ENCODE measurements at regions not wholly inside any gene's neighbourhood (a gene's known extent, or its start where the extent isn't known, plus 50 kb on each side); places are given as distances from the start of the nearest gene placed in this dataset.
"Not testable (repeated sequence)": the region's sequence is repeated elsewhere in the genome, so short reads cannot be mapped to it uniquely, and the experiment has no call there.

- no peak for DNase-seq (ENCODE audit: low read depth in 2 of 2)
Measured at GRCh38 chr13:71382285-71382684, 484.7 kb downstream of the DACH1 start.

GRCh38 chr13:71380191-71380590, 486.8 kb downstream of the DACH1 start:
- no peak for DNase-seq (ENCODE audit: low read depth in 2 of 2)

- DNase-seq (ENCODE audit: low read depth in 2 of 2) = no peak
Measured at GRCh38 chr13:71378961-71379905, 487.8 kb downstream of the DACH1 start.

- no peak for DNase-seq (ENCODE audit: low read depth in 2 of 2)
Measured at GRCh38 chr13:71374471-71375049, 492.4 kb downstream of the DACH1 start.

DNA sequence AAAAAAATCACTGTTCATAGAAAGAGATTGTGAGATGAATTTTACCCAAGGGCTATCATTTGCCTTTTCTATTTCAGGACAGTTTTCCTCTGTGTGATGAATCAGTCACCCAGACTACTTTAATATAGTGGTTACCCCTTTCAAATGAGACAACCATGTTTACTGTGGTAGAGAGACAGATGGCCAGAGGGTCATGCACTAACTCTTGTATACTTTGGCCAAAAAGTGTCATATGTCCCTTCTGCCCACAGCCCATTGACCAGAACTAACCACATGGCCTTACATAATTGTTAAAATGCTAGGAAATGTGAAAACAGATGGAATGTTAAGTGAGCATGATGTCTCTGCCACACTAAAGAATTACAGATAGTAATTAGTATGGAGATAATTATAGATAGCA, 498.7 kb downstream of the DACH1 start:
- no peak for DNase-seq (ENCODE audit: low read depth in 2 of 2)

DNA sequence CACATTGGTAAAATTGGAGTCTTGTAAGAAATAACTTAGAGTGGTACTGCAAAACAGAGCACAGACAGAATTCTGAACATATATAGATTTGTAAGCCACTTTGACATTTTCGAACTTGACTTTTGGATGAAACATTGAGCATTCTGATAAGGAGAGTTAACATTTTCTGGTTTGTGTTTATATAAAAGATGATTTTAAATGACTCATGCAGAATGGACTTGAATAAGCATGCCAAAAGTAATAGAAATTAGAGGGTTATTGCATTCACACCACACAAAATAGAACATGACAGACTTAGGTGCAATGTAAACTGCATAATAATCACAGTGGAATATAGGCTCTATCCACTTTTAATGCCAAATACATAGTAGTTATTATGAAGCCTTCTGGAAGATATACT, 507.0 kb downstream of the DACH1 start:
- DNase-seq (ENCODE audit: low read depth in 2 of 2) = no peak

- DNase-seq (ENCODE audit: low read depth in 2 of 2) = no peak
Measured at GRCh38 chr13:71359641-71360040, 507.4 kb downstream of the DACH1 start.

GRCh38 chr13:71358218-71358617, 508.8 kb downstream of the DACH1 start:
- DNase-seq (ENCODE audit: low read depth in 2 of 2) = no peak

- no peak for DNase-seq (ENCODE audit: low read depth in 2 of 2)
Measured at GRCh38 chr13:71355010-71355409, 512.0 kb downstream of the DACH1 start.

GRCh38 chr13:71350886-71351285, 516.1 kb downstream of the DACH1 start:
- no peak for DNase-seq (ENCODE audit: low read depth in 2 of 2)

- not testable (repeated sequence) for DNase-seq (ENCODE audit: low read depth in 2 of 2)
Measured at GRCh38 chr13:71345856-71346255, 521.1 kb downstream of the DACH1 start.

GRCh38 chr13:71339736-71340135, 527.3 kb downstream of the DACH1 start:
- DNase-seq (ENCODE audit: low read depth in 2 of 2) = no peak

- no peak for DNase-seq (ENCODE audit: low read depth in 2 of 2)
Measured at GRCh38 chr13:71339005-71339404, 528.0 kb downstream of the DACH1 start.

DNA sequence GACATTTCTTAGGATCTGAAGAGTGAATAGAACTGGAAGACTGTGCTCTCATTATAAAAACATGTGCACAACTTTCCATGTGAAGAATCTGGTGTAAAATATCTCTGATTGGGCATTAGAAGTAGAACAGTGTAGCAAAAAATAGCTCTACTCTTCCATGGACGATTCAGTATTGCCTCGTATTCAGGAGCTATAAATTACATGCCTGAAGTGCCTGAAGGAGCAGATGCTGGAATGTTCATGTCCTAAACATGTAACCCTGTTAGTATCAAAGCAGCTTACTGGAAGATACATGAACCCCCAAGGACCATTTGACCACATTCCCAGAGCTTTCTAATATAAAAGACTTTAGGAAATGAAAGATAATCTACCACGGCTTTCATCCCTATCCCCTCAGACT, 528.9 kb downstream of the DACH1 start:
- DNase-seq (ENCODE audit: low read depth in 2 of 2) = no peak

- DNase-seq (ENCODE audit: low read depth in 2 of 2) = no peak
Measured at GRCh38 chr13:71327266-71327665, 539.7 kb downstream of the DACH1 start.

GRCh38 chr13:71325556-71325955, 541.4 kb downstream of the DACH1 start:
- DNase-seq (ENCODE audit: low read depth in 2 of 2) = no peak

- no peak for DNase-seq (ENCODE audit: low read depth in 2 of 2)
Measured at GRCh38 chr13:71323266-71323665, 543.7 kb downstream of the DACH1 start.

DNA sequence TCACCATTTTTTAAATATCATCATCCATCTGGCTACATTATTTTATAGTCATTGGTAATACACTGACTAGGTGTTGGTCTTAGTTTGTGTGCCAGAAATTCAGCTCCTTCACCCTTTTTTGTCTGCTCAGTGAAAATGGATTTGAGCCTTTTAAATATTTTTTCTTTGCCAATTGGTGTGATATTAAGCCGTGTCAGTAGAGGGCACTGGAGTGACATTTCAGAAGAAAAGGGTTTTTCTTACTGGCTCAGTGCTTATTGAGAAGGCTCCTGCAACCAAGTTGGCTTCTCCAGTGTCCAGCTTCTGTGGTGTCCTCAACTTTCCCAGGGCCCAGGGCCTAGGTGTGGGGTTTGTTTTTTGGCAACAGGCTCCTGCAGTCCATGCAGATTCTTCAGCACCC, 546.6 kb downstream of the DACH1 start:
- DNase-seq (ENCODE audit: low read depth in 2 of 2) = no peak

- DNase-seq (ENCODE audit: low read depth in 2 of 2) = no peak
Measured at GRCh38 chr13:71316792-71317363, 550.1 kb downstream of the DACH1 start.

DNA sequence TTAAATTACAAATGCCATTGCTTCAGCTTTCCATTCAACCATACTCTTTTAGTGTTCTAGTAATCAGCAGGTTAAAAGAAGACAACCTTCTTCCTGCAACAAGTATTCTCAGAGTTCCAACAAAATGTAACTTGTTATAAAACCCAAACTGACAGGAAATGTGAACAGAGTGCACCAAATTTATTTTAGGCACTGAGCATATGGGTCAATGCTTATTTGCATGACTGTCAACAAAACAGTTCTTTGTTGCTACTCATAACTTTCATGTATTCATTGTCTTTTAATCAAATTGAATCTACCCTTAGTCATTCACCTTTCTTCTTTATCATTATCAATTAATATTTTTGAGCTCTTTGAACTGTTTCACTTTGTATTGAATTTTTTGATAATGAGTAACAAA, 554.1 kb downstream of the DACH1 start:
- DNase-seq (ENCODE audit: low read depth in 2 of 2) = no peak

DNA sequence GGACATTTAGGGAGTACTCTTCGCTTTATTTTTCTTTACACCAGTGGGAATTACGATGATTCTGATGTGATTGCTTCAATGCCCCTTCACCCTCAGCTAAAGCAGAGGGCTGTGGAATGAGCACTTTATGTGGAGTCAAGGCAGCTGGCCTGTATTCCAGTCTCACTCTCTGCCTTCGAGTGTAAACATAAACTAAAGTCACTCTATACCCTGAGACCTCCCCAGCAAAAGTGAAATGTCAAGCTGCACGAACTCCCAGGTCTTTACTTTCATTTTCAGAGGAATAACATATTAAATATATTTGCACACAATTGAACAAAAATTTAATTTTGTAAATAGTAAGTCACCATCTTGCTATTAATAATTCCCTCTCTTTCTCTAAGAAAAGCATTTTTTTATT, 557.1 kb downstream of the DACH1 start:
- no peak for DNase-seq (ENCODE audit: low read depth in 2 of 2)

GRCh38 chr13:71306821-71307220, 560.2 kb downstream of the DACH1 start:
- DNase-seq (ENCODE audit: low read depth in 2 of 2) = no peak

DNA sequence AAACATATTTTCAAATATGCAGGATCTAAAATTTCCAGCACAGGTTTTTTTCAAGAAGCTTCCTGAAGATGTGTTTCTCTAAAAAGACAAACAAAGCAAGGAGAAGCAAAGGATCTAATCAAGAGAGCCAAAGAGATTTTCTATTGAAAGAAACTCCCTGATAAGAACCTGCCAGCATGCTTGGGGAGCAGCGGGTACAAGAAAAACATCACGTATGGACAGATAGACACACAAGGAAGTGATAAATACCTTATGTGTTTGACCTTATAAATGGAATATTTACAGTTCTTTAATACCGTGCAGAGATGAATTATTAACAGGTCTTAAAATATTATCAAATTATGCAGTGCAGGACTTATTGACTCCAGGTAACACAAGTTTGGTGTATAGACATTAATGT, 562.1 kb downstream of the DACH1 start:
- DNase-seq (ENCODE audit: low read depth in 2 of 2) = no peak
